ENCODE measurements at regions not wholly inside any gene's neighbourhood (a gene's known extent, or its start where the extent isn't known, plus 50 kb on each side); places are given as distances from the start of the nearest gene placed in this dataset.
A peak's percentile ranks its signal among the peaks of the same experiment; 100 is the strongest.
"Not testable (repeated sequence)": the region's sequence is repeated elsewhere in the genome, so short reads cannot be mapped to it uniquely, and the experiment has no call there.

DNA sequence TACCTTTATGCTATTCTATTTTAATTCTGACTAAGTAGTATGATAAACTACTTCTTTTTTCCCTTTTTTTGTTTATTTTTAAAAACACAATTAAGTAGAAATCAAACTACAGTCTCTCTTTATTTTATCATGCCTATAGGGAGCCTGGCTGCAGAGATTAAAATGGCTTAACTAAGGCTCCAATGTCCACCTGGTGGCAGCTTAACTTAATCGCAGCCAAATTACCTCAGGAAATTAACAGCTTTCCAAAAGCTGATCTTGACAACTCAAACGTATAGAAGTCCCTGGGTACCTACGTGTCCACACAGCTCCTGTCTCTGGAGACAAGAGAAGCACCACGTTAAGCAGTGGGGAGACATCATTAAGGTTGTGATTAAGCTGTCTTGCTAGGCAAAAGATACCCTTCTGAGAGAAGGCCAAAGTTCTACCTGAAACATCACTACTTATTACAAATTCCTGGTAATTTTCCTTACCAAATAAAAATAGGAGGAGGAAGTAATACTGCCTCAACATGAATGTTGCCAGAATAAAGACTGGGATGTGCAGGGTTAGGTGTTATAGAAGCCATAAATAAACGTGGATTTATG, 63.2 kb upstream of the SNX19 start:
- DNase-seq (ENCODE audit: low spot score), result peak; percentile 37

DNA sequence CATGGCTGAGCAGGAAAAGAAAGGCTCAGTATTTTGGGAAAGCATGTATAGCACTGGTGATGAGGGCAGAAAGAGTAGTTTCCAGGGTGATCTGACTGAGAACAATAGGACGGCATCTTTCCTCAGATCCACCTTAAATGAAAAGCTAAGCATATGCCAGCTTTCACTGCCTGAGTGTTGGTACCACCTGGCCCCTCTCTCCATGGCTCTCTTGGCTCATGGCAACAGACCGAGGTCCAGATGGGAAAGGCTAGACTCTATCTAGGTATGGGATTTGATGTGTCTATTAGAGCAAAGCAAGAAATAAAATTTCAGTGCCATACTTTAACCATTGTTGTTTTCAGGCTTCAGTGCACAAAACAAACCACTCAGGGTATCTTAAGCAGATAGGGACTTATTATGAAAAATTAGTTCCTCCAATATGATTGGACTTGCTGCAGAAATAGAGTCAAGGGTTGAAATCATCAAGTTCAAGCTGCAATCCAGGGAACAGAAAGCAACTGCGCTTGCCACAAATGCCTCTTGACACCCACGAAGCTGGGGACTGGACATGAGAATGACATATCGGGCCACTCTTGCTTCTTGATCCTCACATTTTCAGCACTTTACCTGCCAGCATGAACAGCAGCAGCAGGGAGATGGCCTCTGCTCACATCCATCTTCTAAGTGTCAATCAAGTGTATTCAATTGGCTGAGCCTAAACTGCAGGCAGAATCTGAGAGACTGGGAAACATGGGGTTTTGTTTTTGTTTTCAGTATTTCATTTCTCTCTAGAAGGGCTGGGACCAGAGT, 64.0 kb upstream of the SNX19 start:
- DNase-seq (ENCODE audit: low spot score), result no peak

DNA sequence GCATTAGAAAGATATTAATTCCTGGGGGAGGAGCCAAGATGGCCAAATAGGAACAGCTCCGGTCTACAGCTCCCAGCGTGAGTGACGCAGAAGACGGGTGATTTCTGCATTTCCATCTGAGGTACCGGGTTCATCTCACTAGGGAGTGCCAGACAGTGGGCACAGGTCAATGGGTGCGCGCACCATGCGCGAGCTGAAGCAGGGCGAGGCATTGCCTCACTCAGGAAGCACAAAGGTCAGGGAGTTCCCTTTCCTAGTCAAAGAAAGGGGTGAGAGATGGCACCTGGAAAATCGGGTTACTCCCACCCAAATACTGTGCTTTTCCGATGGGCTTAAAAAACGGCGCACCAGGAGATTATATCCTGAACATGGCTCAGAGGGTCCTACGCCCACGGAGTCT, 68.0 kb upstream of the SNX19 start:
- not testable (repeated sequence) for DNase-seq (ENCODE audit: low spot score)

DNA sequence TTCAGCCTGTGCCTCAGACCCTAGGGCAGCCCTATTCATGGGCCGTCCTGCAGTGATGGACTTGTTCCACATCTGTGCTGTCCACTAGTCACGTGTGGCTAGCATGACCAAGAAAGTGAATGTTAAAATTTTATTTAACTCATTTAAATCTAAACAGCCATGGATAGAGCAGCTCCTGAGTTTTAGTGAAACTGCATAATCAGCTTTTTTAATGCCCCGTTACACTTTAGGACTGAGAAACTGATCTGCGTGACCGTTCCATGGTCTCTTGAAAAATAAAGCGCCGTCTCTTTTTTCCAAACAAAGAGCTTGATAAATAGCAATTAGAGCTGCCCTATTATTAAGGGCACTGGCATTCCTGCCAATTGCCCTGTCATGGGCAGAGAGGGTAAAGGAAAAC, 76.5 kb upstream of the SNX19 start:
- no peak for DNase-seq (ENCODE audit: low spot score)

DNA sequence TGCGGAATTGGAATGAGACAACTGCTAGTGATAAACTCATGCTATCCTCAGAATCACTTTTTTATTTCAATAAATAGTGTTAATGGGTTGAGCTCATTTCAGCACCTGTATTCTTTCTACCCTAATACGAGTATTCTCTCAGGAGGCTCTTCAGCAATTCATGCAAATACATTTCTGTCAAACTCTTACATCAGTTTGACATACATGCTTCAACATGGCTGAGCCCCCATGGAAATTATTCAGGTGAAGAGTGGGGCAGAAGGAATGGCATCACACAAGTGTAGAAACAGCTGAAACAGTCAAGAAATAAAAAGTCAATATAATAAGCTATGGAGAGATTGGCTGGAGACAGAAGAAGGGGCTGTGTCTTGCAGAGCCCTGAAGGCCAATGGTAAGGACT, 77.8 kb upstream of the SNX19 start:
- no peak for DNase-seq (ENCODE audit: low spot score)

DNA sequence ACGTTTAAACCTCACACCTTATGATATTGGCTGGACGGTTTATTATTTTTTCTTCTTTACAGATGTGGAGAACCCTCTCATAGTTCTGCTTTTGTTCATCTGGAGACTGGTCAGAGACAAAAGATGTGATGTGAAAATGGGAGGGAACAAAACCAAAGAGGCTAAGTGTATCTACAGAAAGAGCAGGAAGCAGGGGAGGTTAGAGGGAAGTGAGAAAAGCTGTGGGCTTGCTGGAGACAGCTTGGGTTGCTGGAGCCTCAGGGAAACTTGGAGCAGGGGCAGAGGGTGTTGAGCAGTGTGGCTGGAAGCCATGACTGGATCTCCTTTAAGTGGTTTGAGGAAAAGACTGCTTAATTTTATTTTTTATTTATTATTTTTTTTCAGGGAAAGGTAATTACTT, 79.0 kb upstream of the SNX19 start:
- DNase-seq (ENCODE audit: low spot score), result no peak

DNA sequence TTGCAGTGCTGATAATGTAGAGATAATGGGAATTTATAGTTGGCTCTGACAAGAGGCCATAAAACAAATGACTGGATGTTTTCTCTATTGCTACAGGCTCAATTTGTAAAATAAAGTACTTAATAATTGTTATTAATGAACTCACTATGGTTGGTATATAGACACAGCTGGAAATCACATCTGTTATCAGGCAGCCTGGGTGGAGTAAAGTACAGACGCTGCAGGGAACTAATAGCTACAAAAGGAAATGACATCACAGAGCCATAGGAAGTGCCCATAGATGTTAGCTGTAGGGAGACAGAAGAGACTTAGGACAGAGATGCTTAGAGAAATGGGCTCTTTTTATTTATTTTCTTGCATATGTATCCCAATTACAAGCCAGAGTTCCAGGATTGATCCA, 81.0 kb upstream of the SNX19 start:
- DNase-seq (ENCODE audit: low spot score), result no peak

DNA sequence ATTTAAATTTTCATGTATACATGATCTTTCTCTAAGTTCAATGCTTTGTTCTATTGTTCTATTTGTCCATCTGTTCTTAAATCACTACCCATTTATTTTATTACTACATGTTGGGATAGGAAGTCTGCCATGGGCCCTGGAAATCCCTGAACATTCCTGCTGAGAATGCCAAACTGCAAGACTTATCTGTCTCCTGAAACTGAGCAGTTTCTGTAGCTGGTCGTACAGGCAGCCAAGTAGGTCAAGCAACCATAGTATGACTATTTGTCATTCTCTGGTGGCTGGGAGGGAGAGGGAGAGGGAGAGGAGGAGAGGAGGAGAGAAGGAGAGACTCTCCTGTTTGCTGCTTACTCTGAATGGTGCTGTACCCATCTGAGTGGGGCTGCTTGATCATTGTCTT, 82.8 kb upstream of the SNX19 start:
- DNase-seq (ENCODE audit: low spot score), result peak; percentile 7

DNA sequence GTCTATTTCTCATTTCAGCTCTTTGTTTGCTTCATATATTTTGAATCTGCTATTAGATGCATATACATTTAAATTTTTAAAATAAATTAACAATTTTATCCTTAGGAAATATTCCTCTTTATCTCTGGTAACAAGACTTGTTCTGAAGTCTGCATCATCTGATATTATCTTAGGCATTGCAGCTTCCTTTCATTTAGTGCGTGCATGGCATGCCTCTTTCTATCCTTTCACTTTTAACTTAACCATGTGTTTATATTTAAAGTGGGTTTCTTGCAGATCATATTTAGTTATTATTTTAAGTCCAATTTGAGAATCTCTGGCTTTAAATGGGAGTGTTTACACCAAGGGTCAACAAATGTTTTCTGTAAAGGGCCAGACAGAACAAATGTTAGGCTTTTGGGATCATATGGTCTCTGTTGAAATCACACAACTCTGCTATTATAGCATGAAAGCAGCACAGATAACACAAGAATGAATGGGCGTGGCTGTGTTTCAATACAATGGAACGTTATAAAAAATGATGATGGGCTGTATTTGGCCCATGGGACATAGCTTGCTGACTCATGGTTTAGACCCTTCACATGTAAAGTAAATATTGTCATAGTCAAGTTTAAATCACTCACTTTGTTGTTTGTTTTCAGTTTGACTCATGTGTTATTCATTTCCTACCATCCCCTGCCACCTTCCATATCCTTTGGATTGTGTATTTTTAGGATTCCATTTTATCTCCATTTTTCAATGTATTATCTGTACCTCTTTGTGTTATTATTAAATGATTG, 83.9 kb upstream of the SNX19 start:
- peak; percentile 69 for DNase-seq (ENCODE audit: low spot score)

DNA sequence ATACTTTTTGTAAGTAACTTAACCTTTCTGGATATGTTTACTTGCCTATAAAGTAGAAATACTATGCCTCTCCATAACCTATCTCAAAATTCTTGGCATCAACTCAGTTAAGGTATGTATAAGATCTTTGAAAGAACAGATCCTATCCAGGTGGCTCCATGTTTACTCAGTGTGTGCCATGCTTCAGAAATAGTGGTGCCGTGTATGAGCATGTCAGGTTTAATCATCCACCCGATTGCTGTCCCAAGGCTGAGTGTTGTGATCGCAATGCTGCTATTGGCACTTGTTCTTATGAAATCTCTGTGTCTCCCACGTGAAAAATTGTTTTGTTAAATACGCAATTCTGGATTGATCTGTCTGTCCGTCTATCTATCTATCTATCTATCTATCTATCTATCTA, 85.9 kb upstream of the SNX19 start:
- no peak for DNase-seq (ENCODE audit: low spot score)

DNA sequence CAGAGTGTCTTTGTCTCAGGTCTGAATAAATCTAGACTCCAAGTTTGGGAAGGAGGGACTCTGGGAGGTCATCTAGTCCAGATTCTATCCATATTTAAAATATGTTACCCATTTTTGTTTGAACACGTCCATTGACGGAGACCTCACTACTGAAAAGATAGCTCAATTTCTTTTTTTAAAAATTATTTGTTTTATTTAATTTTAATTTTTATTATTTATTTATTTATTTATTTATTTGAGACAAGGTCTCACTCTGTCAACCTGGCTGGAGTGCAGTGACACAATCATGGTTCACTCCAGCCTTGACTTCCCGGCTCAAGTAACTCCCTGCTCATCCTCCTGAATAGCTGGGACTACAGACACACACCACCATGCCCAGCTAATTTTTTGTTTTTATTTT, 89.5 kb upstream of the SNX19 start:
- DNase-seq (ENCODE audit: low spot score), result no peak

DNA sequence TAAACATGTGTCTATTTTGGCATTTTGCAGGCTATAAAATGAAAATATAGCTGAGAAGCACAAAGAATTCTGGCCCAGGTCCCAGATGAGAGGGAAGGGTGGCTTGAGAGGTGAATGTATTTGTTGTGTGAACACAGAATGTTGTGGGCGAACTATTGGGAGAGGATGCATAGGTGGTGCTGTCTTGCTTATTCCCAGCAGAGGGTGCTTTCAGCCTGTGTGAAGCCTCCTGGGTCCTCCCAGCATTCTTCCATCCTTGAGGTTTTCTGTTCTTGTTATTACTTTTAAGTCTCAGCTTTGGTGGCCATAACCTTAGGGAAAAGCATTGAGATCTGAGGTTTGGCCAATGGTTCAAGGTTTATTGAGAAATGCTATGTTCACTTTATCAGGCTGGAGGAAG, 108.7 kb upstream of the SNX19 start:
- DNase-seq (ENCODE audit: low spot score), result peak; percentile 52

DNA sequence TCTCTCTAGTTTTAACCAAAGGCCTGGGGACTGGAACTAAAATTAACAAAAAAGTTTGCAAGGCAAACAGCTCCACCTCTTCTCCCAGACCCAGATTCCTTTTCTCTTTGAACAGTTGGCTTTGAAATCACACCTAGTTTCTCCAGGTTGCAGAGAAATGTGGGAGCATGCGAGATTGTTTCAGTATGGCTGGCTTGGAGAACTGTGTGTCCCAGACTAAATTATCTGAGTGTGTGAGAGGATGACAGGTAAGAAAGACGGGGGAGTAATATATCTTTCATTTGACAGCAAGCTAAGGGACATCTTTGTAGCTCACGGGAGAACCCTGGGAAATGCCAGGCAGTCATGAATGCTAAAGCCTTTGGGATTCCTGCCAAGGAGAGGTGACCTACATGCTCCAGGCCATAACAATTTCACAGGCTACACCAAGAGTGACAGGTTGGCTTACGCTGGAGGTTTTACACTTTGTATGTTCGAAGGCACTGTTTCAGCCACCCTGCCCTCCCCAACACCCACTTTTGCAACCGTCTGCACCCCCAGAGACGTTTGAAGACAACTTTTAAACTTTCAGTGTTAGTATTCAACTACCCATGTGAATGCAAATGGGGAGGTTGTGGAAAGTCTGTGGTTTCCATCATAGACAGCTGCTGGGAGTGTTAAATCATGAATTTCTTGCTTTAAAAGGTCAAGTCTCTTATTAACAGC, 109.3 kb upstream of the SNX19 start:
- DNase-seq (ENCODE audit: low spot score), result no peak

DNA sequence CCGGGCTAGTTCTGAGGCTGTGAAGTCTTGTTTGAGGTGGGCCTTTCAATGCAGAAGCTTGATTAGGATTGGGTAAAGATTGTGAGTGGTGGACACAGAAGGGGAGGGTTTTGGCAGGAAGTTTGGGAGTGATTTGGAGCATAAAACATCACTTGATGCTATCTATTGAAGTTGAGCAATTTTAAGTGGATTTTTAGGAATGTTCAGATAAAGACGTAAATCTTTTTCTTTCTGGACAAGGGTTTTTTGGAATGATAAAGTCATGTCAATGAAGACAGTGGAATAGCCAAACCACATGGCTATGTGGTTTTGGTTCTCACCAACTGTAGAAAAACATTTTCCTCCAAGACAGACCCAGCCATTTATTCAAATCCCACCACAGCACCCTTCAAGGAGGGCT, 111.2 kb upstream of the SNX19 start:
- no peak for DNase-seq (ENCODE audit: low spot score)

DNA sequence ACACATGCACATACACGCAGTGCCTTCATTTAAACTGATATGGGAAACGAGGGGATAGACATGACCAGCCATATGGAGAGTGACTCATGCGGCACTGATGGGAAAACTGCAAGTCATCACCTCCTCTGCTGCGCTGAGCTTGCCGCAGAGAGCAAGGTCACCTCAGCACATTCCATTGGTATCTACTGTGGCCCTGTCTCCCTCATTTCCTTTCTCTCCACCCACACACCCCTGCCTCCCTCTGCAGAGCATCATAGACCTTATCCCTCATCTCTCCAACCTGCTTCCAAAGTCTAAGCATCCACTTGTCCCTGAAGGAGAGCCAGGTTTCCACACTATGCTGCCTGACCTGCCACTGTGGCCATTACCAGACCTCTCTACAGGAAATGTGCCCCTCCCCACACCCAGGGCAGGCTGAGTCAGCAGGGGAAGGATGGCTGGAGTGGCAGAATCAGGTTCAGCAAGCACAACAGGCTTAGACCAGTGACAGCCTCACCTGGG, 116.9 kb upstream of the SNX19 start:
- DNase-seq (ENCODE audit: low spot score), result peak; percentile 75

DNA sequence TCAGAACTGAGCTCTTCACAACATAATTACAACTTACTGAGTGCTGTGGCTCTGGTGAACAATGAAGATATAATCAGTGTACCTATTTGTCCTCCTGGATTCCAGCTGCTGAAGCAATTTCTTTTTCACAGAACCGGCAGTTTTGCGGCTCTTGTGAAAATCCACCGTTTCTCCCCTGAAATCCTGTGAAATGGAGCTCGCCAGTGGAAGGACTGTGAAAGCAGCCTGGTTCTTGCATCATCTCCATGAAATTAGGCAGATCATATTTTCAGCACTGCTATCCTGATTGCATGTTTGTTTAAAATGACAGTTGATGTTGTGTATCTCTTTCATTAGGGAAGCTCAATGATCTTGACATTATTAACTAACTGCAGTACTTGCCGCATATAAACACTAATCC, 120.2 kb upstream of the SNX19 start:
- no peak for DNase-seq (ENCODE audit: low spot score)

DNA sequence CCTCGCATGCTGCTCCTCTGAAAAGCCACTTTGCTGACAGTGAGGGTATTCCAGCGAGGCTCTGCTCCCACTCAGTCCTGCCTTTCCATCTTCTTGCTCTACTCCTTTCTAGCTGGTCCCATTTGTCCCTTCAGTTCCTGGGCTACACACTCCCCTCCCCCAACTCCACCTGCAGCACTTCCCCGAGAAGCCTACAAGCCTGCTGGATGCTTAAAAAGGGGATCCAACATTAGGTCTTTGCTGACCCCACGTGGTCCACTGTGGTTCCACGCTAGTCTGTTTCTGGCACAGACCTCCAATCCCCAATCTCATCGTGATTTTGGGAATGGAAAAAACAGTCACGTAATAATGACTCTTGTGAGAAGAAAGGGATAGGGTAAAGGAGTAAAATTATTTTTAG, 121.6 kb upstream of the SNX19 start:
- no peak for DNase-seq (ENCODE audit: low spot score)

DNA sequence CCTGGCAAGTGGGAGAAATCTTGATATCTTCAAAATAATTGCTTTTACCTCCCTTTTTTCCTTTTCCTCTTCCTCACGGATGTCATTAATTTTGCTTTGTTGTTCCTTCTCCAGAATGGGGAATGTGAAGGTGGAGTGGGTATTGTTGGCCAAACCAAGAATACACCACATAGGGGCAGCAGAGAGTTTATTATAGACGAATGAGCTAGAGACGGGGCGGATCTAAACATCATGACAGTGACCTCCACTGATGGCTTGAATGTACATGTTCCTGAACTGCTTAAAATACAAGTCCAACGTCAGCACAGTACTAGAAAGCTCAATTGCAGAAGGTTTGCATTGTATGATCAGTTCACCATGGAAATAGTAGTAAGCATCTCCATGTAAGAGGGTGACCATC, 122.3 kb upstream of the SNX19 start:
- DNase-seq (ENCODE audit: low spot score), result peak; percentile 33

DNA sequence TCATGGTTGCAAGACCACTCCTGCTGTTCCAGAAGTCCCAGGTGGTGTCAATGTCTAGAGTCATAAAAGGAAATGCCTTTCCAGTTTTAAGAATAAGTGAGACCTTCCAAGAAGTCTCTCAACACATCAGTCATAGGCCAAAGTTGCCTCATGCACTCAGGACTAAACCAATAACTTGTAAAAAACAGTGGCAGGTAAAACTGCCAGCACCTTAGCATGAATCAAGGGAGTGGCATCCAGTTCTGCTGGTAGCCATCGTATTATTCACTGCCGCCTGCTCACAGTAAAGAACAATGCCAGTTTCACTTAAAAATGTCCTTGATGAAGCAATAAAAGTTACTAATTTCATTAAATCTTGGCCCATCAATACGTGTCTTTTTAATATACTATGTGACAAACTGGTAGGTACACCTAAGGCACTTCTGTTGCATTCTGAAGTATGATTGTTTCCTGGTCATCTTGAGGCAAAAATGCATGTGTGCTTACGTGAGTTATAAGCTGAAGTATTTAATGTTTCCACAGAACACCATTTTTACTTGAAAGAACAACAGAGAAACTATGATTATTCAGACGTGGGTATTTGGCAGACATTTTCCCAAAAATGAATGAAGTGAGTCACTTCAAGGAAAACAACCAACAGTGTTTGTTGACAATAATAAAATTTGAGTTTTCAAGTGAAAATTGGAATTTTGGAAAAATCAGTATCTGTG, 125.2 kb upstream of the SNX19 start:
- no peak for DNase-seq (ENCODE audit: low spot score)

DNA sequence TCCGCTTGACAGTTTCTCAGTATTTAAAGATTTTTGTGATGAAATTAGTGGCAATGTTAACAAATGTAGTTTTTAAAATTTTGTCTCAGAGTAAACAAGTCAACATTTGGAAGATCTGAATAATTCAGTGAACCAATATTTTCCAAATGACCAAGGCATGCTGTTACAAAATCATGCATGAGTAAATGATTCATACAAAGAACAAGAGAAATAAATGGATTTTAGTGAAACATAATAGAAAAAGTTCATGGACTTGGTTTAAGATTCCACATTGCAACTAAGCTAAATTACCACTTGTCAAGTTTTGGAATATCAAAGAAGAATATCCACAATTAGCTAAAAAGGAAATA, 125.7 kb upstream of the SNX19 start:
- no peak for DNase-seq (ENCODE audit: low spot score)

DNA sequence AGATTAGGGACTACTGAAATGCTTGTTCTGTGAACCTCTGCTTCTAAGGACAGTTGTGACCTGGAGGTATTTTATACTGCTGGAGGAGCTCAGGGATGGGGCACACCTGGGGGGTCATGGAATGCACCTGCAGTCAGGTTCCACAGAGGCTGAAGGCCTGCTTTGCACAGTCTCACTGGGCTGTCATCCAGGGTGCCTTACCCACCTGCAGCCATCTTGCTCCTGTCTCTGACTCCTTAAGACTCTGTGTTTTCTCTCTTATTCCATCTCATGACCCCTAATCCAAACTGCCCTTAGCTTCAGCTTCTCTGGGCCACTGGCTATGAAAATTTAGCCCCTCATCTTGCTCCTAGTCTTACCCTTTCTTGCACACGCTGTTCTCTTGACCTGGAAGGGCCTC, 127.0 kb upstream of the SNX19 start:
- no peak for DNase-seq (ENCODE audit: low spot score)

DNA sequence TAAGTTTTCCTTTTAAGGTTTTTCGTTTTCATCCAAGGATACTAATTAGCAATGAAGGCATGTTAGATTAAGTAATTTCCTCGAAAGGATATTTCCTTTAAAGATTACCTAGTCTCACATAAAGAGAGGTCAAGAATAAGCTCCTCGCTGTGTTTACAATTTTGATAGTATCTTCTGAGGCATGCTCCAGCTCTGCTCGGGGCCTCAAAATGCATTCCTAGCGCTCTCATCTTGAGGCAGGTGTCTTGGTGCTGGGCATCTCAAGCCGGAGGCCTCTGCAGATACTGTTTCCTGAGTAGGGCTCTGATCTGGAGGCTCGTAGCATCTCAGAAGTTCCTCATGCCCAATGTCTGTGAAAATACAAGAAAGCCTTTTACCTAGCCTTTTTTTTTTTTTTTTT, 128.6 kb upstream of the SNX19 start:
- no peak for DNase-seq (ENCODE audit: low spot score)
